Left ventricle myocardium inferior (tissue), 1 donor: ENCODE measurements at regions not wholly inside any gene's neighbourhood (a gene's known extent, or its start where the extent isn't known, plus 50 kb on each side); places are given as distances from the start of the nearest gene placed in this dataset.

Source experiments
- DNase-seq: peaks from one replicate; pipeline ENCODE4 v3.0.0-alpha.2; 2020
- H3K27ac ChIP-seq: fragments of 200-600 bp; replicated peaks from 2 replicates; pipeline ENCODE4 v1.8.0; 2021
- H3K27me3 ChIP-seq: fragments of 200-600 bp; 2 replicates; pipeline ENCODE4 v1.8.0; 2021; ENCODE audit warnings: low read depth
- H3K36me3 ChIP-seq: fragments of 200-600 bp; 2 replicates; pipeline ENCODE4 v1.8.0; 2021
- H3K4me1 ChIP-seq: fragments of 200-600 bp; 2 replicates; pipeline ENCODE4 v1.8.0; 2021
- H3K4me3 ChIP-seq: fragments of 200-600 bp; 2 replicates; pipeline ENCODE4 v1.8.0; 2021; ENCODE audit warnings: mild to moderate bottlenecking, moderate library complexity
- H3K9me3 ChIP-seq: fragments of 200-600 bp; replicated peaks from 2 replicates; pipeline ENCODE4 v1.8.0; 2021
- CTCF ChIP-seq: fragments of 200-600 bp; IDR thresholded peaks from 2 replicates; pipeline ENCODE4 v1.8.0; 2021; ENCODE audit warnings: antibody characterized with exemption, mild to moderate bottlenecking, borderline replicate concordance
- intact Hi-C: fragments of 100-400 bp; cut with micrococcal nuclease; formaldehyde crosslinking; loops from one replicate; pipeline ENCODE4 v1.11.0; 2022
- donor health status: DM: no; HTN: yes; CAD: no; lungs with severe emphysema.

- H3K4me1 ChIP-seq = no peaks in the 10 kb centered on the region
- H3K27ac ChIP-seq = no peak overlapping the region
- no peak overlapping the region for H3K4me3 ChIP-seq
- H3K9me3 ChIP-seq = peaks cover 22% of the 10 kb centered on the region
- H3K36me3 ChIP-seq = no peaks in the 10 kb centered on the region
- H3K27me3 ChIP-seq = no peaks in the 10 kb centered on the region
- intact Hi-C loops = no loop called here
- no peak for DNase-seq
- no peak for TF ChIP-seq CTCF
Observed at GRCh38 chr3:80592792-80593191, 825.0 kb upstream of the ROBO1 start.

- TF ChIP-seq CTCF = no peak
- H3K36me3 ChIP-seq = no peaks in the 10 kb centered on the region
- peaks cover 14% of the 10 kb centered on the region for H3K9me3 ChIP-seq
- H3K27ac ChIP-seq = no peak overlapping the region
- no peak for DNase-seq
- intact Hi-C loops = no loop called here
- no peaks in the 10 kb centered on the region for H3K27me3 ChIP-seq
- no peak overlapping the region for H3K4me3 ChIP-seq
- no peaks in the 10 kb centered on the region for H3K4me1 ChIP-seq
Observed at GRCh38 chr3:80586338-80586737, 818.5 kb upstream of the ROBO1 start.

GRCh38 chr3:80580146-80580545 is 812.3 kb upstream of the ROBO1 start:
- Histone ChIP-seq H3K9me3 (no peaks in the 10 kb centered on the region), H3K27ac (no peak overlapping the region), H3K36me3 (no peaks in the 10 kb centered on the region), H3K4me3 (no peak overlapping the region), H3K4me1 (no peaks in the 10 kb centered on the region), H3K27me3 (no peaks in the 10 kb centered on the region)
- DNase-seq = no peak
- no peak for TF ChIP-seq CTCF
- intact Hi-C loops = no loop called here

- Histone ChIP-seq H3K36me3 (no peaks in the 10 kb centered on the region), H3K27ac (no peak overlapping the region), H3K9me3 (peaks cover 8% of the 10 kb centered on the region), H3K4me3 (no peak overlapping the region), H3K4me1 (no peaks in the 10 kb centered on the region), H3K27me3 (no peaks in the 10 kb centered on the region)
- intact Hi-C loops = no loop called here
- no peak for DNase-seq
- TF ChIP-seq CTCF = no peak
Observed at GRCh38 chr3:80564391-80564790, 796.6 kb upstream of the ROBO1 start.

- no peak for DNase-seq
- intact Hi-C loops = no loop called here
- Histone ChIP-seq H3K4me1 (no peaks in the 10 kb centered on the region), H3K27me3 (no peaks in the 10 kb centered on the region), H3K9me3 (peaks cover 8% of the 10 kb centered on the region), H3K27ac (no peak overlapping the region), H3K36me3 (no peaks in the 10 kb centered on the region), H3K4me3 (no peak overlapping the region)
- TF ChIP-seq CTCF = no peak
Observed at GRCh38 chr3:80559701-80560100, 791.9 kb upstream of the ROBO1 start.

- intact Hi-C loops = no loop called here
- no peak for TF ChIP-seq CTCF
- Histone ChIP-seq H3K27me3 (no peaks in the 10 kb centered on the region), H3K36me3 (no peaks in the 10 kb centered on the region), H3K4me3 (no peak overlapping the region), H3K27ac (no peak overlapping the region), H3K9me3 (peaks cover 2% of the 10 kb centered on the region), H3K4me1 (no peaks in the 10 kb centered on the region)
- no peak for DNase-seq
Observed at GRCh38 chr3:80556763-80557162, 789.0 kb upstream of the ROBO1 start.
